K562 (cell line): ENCODE measurements at regions not wholly inside any gene's neighbourhood (a gene's known extent, or its start where the extent isn't known, plus 50 kb on each side); places are given as distances from the start of the nearest gene placed in this dataset.

Experiments used
- ARNT ChIP-seq, 2 experiments: fragments of 450-650 bp; IDR thresholded peaks; 2 replicates each; pipeline ENCODE4 v1.6.1; 2016; ENCODE audit warnings: mild to moderate bottlenecking in 1 of 2
- CBX8 ChIP-seq: fragments of 200-600 bp; sonication (generic); IDR thresholded peaks from 2 replicates; pipeline ENCODE4 v1.6.1; 2012; ENCODE audit warnings: borderline replicate concordance, mixed run types, low read depth, mild to moderate bottlenecking, moderate library complexity, mixed read lengths, low read length, control low read depth, inconsistent platforms; ENCODE audit not compliant: poor library complexity, severe bottlenecking; ENCODE audit errors: extremely low read depth
- CEBPG ChIP-seq, 3 experiments: fragments of 200-800 bp in 1 of 3; sonication (Bioruptor generic) in 1 of 3; sonication (generic) in 1 of 3; formaldehyde crosslinking in 1 of 3; IDR thresholded peaks in 2 of 3; conservative IDR thresholded peaks in 1 of 3; 2 replicates each; pipeline versions ENCODE4 v1.6.1 to v1.8.0; 2016 to 2022; ENCODE audit warnings: missing compliant biosample characterization in 2 of 3, missing genetic modification characterization in 2 of 3, mild to moderate bottlenecking in 1 of 3, missing genetic modification reagents in 1 of 3
- E2F3 ChIP-seq: fragments of 250-450 bp; sonication (Bioruptor Pico); IDR thresholded peaks from 2 replicates; pipeline ENCODE4 v1.4.0; 2020; ENCODE audit warnings: mild to moderate bottlenecking
- L3MBTL2 ChIP-seq: fragments of 450-650 bp; IDR thresholded peaks from 2 replicates; pipeline ENCODE4 v1.6.1; 2016; ENCODE audit warnings: mild to moderate bottlenecking, moderate library complexity
- LARP7 ChIP-seq: fragments of 450-650 bp; IDR thresholded peaks from 2 replicates; pipeline ENCODE4 v1.6.1; 2016
- TCF7L2 ChIP-seq: fragments of 150-350 bp; IDR thresholded peaks from 2 replicates; pipeline ENCODE4 v1.6.1; 2016; ENCODE audit warnings: low read depth, mild to moderate bottlenecking, low read length, moderate library complexity
- TGIF2 ChIP-seq: sonication (generic); formaldehyde crosslinking; IDR thresholded peaks from 2 replicates; pipeline ENCODE4 v1.8.1; 2022; ENCODE audit warnings: mild to moderate bottlenecking, missing genetic modification reagents, moderate library complexity
- TRIM28 ChIP-seq: fragments of 450-650 bp; IDR thresholded peaks from 2 replicates; pipeline ENCODE4 v1.6.1; 2017
- ZFP36 ChIP-seq: fragments of 150-350 bp; IDR thresholded peaks from 2 replicates; pipeline ENCODE4 v1.6.1; 2018; ENCODE audit warnings: low read length, low read depth; ENCODE audit not compliant: partially characterized antibody
- ZNF134 ChIP-seq: fragments of 250-450 bp; sonication (Bioruptor Pico); conservative IDR thresholded peaks from 2 replicates; pipeline ENCODE4 v1.4.0; 2020
- ZNF165 ChIP-seq: fragments of 250-450 bp; sonication (Bioruptor Pico); IDR thresholded peaks from 2 replicates; pipeline ENCODE4 v1.4.0; 2020; ENCODE audit warnings: borderline replicate concordance
- ZNF583 ChIP-seq: fragments of 250-450 bp; sonication (Bioruptor Pico); IDR thresholded peaks from 2 replicates; pipeline ENCODE4 v1.4.0; 2020
- TF ChIP-seq, protein P1 (sequence below): fragments of 450-650 bp; IDR thresholded peaks from 2 replicates; pipeline ENCODE4 v1.6.1; 2017; ENCODE audit warnings: antibody characterized with exemption
- TF ChIP-seq, protein P2 (sequence below): sonication (generic); formaldehyde crosslinking; IDR thresholded peaks from 2 replicates; pipeline ENCODE4 v1.8.1; 2023; ENCODE audit warnings: missing genetic modification reagents, mild to moderate bottlenecking, borderline replicate concordance
- TF ChIP-seq, protein P3 (sequence below): fragments of 250-450 bp; sonication (Bioruptor Pico); IDR thresholded peaks from 2 replicates; pipeline ENCODE4 v1.8.0; 2022; ENCODE audit warnings: inconsistent platforms

DNA sequence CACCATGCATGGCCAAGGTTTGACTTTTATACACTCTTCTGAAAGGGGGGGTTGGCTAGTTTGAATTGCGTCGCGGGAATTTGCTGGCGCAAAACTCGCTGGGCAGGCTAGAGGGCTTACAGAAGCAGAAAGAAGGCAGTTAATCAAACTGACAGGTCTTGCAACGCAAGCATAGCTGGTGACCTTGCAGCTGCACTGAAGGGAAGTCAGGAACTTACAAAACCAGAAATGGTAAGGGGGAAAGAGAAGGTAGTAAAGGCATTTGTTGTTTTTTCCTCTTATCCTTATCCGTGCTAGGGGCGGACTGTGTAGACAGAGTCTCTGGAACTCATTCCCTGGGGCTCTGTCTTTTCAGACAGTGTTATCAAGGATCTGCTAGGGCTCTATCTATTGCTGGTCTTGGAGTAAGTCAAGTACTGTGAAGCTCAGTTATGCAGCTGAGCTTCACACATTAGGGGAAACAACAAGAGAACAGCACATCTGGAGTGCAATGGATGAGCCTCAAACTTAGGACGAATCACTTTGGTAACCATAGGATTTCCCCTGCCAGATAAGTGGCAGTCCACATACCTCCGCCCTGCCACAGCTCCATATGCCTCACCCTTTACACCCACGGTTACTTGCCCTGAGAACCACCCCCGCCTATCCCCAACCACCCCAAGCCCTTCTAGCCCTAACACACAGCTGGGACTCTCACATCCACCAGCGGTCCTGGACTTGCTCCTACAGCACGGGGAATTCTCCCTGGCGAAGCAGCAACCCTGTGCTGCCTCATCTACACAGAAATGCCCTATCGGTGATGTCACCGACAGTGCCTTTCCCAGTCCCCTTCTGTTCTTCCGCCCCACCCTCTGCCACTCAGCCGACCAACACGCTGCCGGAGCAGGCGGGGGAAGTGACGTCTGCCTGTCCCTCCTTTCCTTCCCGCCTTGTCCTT lies 251.4 kb downstream of the FAM72C start (continued):
- no peak for TF ChIP-seq CBX8
- no peak for TF ChIP-seq TGIF2 (CRISPR knock-in tag)
- TF ChIP-seq TRIM28: no peak
- TF ChIP-seq, protein P1, sequence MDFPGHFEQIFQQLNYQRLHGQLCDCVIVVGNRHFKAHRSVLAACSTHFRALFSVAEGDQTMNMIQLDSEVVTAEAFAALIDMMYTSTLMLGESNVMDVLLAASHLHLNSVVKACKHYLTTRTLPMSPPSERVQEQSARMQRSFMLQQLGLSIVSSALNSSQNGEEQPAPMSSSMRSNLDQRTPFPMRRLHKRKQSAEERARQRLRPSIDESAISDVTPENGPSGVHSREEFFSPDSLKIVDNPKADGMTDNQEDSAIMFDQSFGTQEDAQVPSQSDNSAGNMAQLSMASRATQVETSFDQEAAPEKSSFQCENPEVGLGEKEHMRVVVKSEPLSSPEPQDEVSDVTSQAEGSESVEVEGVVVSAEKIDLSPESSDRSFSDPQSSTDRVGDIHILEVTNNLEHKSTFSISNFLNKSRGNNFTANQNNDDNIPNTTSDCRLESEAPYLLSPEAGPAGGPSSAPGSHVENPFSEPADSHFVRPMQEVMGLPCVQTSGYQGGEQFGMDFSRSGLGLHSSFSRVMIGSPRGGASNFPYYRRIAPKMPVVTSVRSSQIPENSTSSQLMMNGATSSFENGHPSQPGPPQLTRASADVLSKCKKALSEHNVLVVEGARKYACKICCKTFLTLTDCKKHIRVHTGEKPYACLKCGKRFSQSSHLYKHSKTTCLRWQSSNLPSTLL: no peak
- no peak for TF ChIP-seq E2F3 (CRISPR knock-in tag)
- TF ChIP-seq L3MBTL2: peak; percentile 95
- TF ChIP-seq ZNF583 (CRISPR knock-in tag): no peak
- TF ChIP-seq, protein P2, sequence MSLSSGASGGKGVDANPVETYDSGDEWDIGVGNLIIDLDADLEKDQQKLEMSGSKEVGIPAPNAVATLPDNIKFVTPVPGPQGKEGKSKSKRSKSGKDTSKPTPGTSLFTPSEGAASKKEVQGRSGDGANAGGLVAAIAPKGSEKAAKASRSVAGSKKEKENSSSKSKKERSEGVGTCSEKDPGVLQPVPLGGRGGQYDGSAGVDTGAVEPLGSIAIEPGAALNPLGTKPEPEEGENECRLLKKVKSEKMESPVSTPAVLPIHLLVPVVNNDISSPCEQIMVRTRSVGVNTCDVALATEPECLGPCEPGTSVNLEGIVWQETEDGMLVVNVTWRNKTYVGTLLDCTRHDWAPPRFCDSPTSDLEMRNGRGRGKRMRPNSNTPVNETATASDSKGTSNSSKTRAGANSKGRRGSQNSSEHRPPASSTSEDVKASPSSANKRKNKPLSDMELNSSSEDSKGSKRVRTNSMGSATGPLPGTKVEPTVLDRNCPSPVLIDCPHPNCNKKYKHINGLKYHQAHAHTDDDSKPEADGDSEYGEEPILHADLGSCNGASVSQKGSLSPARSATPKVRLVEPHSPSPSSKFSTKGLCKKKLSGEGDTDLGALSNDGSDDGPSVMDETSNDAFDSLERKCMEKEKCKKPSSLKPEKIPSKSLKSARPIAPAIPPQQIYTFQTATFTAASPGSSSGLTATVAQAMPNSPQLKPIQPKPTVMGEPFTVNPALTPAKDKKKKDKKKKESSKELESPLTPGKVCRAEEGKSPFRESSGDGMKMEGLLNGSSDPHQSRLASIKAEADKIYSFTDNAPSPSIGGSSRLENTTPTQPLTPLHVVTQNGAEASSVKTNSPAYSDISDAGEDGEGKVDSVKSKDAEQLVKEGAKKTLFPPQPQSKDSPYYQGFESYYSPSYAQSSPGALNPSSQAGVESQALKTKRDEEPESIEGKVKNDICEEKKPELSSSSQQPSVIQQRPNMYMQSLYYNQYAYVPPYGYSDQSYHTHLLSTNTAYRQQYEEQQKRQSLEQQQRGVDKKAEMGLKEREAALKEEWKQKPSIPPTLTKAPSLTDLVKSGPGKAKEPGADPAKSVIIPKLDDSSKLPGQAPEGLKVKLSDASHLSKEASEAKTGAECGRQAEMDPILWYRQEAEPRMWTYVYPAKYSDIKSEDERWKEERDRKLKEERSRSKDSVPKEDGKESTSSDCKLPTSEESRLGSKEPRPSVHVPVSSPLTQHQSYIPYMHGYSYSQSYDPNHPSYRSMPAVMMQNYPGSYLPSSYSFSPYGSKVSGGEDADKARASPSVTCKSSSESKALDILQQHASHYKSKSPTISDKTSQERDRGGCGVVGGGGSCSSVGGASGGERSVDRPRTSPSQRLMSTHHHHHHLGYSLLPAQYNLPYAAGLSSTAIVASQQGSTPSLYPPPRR (CRISPR knock-in tag): peak; percentile 53; the same call in 1 of the 2 replicates
- TF ChIP-seq ZFP36: no peak
- no peak for TF ChIP-seq ZNF134 (CRISPR knock-in tag)
- TF ChIP-seq LARP7: peak; percentile 13; the same call in 1 of the 2 replicates
- TF ChIP-seq ZNF165 (CRISPR knock-in tag): no peak
- no peak for TF ChIP-seq TCF7L2
- TF ChIP-seq ARNT (IDR thresholded peaks at IDR 0.05): peak in 1 of 2 experiments; percentile 86; a peak in 2 of 4 replicates
- TF ChIP-seq, protein P3, sequence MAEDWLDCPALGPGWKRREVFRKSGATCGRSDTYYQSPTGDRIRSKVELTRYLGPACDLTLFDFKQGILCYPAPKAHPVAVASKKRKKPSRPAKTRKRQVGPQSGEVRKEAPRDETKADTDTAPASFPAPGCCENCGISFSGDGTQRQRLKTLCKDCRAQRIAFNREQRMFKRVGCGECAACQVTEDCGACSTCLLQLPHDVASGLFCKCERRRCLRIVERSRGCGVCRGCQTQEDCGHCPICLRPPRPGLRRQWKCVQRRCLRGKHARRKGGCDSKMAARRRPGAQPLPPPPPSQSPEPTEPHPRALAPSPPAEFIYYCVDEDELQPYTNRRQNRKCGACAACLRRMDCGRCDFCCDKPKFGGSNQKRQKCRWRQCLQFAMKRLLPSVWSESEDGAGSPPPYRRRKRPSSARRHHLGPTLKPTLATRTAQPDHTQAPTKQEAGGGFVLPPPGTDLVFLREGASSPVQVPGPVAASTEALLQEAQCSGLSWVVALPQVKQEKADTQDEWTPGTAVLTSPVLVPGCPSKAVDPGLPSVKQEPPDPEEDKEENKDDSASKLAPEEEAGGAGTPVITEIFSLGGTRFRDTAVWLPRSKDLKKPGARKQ (CRISPR knock-in tag): no peak
- TF ChIP-seq CEBPG (CRISPR knock-in tag; IDR thresholded peaks at IDR 0.05): no peak
- TF ChIP-seq CEBPG (tag; conservative IDR thresholded peaks at IDR 0.05 in 1 of 2, IDR thresholded peaks at IDR 0.05 in 1 of 2): peak in 1 of 2 experiments; percentile 54; a peak in 3 of 4 replicates
